Body of pancreas (tissue), 4 donors: ENCODE measurements at regions not wholly inside any gene's neighbourhood (a gene's known extent, or its start where the extent isn't known, plus 50 kb on each side); places are given as distances from the start of the nearest gene placed in this dataset.

Experiments
- ATAC-seq: fragments of 150-250 bp; one replicate; pipeline ENCODE4 v1.9.1; 2016
- DNase-seq, 4 donors: peaks; one replicate each; pipeline ENCODE4 v3.0.0-alpha.2; 2019
- H3K27ac ChIP-seq, 4 donors: fragments of 200-600 bp; sonication (generic); 1 replicate in 3 of 4; 2 replicates in 1 of 4; pipeline versions ENCODE4 v1.5.1 to v1.6.1; 2016 to 2019; ENCODE audit warnings: mild to moderate bottlenecking in 1 of 4, mixed read lengths in 1 of 4, moderate library complexity in 1 of 4
- H3K27me3 ChIP-seq, 2 donors: fragments of 200-600 bp; sonication (generic); one replicate each; pipeline ENCODE4 v1.6.0; 2016; ENCODE audit warnings: mild to moderate bottlenecking in 1 of 2
- H3K36me3 ChIP-seq, 2 donors: fragments of 200-600 bp; sonication (generic); replicated peaks in 1 of 2; 2 replicates each; pipeline ENCODE4 v1.5.1; 2016; ENCODE audit warnings: low read depth in 2 of 2; ENCODE audit not compliant: insufficient read depth in 1 of 2
- H3K4me1 ChIP-seq: fragments of 200-600 bp; sonication (generic); one replicate; pipeline ENCODE4 v1.6.0; 2016
- H3K4me3 ChIP-seq, 2 donors: fragments of 200-600 bp; sonication (generic); 1 replicate in 1 of 2; 2 replicates in 1 of 2; pipeline ENCODE4 v1.5.1; 2016 to 2019
- H3K9me3 ChIP-seq, 3 donors: fragments of 200-600 bp; sonication (generic); 1 replicate in 2 of 3; 2 replicates in 1 of 3; pipeline ENCODE4 v1.5.1; 2016
- CTCF ChIP-seq, 7 experiments: fragments of 450-650 bp in 4 of 7; fragments of 200-600 bp in 3 of 7; sonication (generic) in 3 of 7; IDR thresholded peaks; one replicate each; pipeline ENCODE4 v1.5.1; 2016 to 2019; ENCODE audit warnings: antibody characterized with exemption in 7 of 7
- POLR2A ChIP-seq, 3 donors: fragments of 450-650 bp; IDR thresholded peaks; one replicate each; pipeline ENCODE4 v1.6.1; 2016; ENCODE audit warnings: antibody characterized with exemption in 3 of 3, mild to moderate bottlenecking in 2 of 3
- WGBS, 2 donors: methylation state at CpG; one replicate each; pipeline ENCODE4 v1.1.5; 2017; 5-methylcytosine and 5-hydroxymethylcytosine counted together
- intact Hi-C: fragments of 100-400 bp; cut with DNase I; formaldehyde crosslinking; loops from one replicate; pipeline ENCODE4 v1.15.1; 2023

DNA sequence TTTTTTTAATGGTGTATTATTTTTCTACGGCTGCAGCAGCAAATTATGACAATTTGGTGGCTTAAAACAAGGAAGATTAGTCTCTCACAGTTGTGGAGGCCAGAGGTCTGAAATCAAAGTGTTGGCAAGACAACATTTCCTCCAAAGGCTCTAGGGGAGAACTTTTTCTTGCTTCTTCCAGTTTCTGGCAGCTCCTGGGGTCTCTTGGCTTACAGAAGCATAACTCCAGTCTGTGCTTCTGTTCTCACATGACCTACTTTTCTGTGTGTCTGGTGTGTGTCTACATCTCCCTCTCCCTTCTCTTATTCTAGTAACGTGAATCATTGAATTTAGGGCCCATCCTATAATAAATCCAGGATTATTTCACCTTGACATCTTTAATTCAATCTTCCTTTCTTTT lies 551.9 kb upstream of the LUZP2 start:
- DNase-seq, result peak in 1 of 4 donors; percentile 14
- Histone ChIP-seq H3K27ac (no peak overlapping the region), H3K4me1 (no peaks in the 10 kb centered on the region), H3K27me3 (no peaks in the 10 kb centered on the region), H3K4me3 (no peak overlapping the region), H3K9me3 (no peaks in the 10 kb centered on the region), H3K36me3 (no peaks in the 10 kb centered on the region)
- no peak for ATAC-seq
- 51 to 73% methylated on average over 2 of the region's 2 CpGs for WGBS, 2 donors
- TF ChIP-seq POLR2A (IDR thresholded peaks at IDR 0.05) (no peak), CTCF (IDR thresholded peaks at IDR 0.05) (no peak)
- intact Hi-C loops, result no loop called here

DNA sequence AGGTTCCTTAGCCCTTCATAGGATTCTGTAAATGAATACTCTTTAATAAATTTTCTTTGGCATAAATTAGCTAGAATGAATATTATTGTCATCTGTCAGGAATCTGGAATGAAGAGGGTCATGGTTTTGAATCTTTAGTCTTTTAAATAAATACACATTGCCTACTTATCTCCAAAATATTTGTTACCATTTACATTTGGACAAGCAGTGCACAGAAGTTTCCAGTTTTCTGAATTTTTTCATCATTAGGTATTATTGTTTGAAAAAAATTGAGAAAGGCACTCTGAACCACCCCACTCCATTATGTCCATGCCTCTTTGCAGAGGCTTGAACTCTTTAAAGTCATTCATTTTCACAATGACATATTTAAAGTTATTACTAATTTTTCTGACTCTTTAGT lies 549.0 kb upstream of the LUZP2 start:
- H3K4me3 ChIP-seq, result no peak overlapping the region
- DNase-seq (no peak), ATAC-seq (no peak)
- H3K27ac ChIP-seq, result no peak overlapping the region
- H3K36me3 ChIP-seq, result no peaks in the 10 kb centered on the region
- no peaks in the 10 kb centered on the region for H3K9me3 ChIP-seq
- H3K4me1 ChIP-seq, result no peaks in the 10 kb centered on the region
- no peak for TF ChIP-seq CTCF (IDR thresholded peaks at IDR 0.05)
- no peak for TF ChIP-seq POLR2A (IDR thresholded peaks at IDR 0.05)
- H3K27me3 ChIP-seq, result no peaks in the 10 kb centered on the region
- intact Hi-C loops, result no loop called here

GRCh38 chr11:23948851-23949250 lies 548.0 kb upstream of the LUZP2 start:
- TF ChIP-seq POLR2A (IDR thresholded peaks at IDR 0.05) (no peak), CTCF (IDR thresholded peaks at IDR 0.05) (no peak)
- H3K36me3 ChIP-seq, result no peaks in the 10 kb centered on the region
- H3K27me3 ChIP-seq, result no peaks in the 10 kb centered on the region
- H3K4me3 ChIP-seq, result no peak overlapping the region
- intact Hi-C loops, result no loop called here
- no peak for DNase-seq
- H3K4me1 ChIP-seq, result no peaks in the 10 kb centered on the region
- no peak for ATAC-seq
- WGBS, 2 donors, result 39 to 50% methylated on average over 2 of the region's 2 CpGs
- no peak overlapping the region for H3K27ac ChIP-seq
- H3K9me3 ChIP-seq, result no peaks in the 10 kb centered on the region

DNA sequence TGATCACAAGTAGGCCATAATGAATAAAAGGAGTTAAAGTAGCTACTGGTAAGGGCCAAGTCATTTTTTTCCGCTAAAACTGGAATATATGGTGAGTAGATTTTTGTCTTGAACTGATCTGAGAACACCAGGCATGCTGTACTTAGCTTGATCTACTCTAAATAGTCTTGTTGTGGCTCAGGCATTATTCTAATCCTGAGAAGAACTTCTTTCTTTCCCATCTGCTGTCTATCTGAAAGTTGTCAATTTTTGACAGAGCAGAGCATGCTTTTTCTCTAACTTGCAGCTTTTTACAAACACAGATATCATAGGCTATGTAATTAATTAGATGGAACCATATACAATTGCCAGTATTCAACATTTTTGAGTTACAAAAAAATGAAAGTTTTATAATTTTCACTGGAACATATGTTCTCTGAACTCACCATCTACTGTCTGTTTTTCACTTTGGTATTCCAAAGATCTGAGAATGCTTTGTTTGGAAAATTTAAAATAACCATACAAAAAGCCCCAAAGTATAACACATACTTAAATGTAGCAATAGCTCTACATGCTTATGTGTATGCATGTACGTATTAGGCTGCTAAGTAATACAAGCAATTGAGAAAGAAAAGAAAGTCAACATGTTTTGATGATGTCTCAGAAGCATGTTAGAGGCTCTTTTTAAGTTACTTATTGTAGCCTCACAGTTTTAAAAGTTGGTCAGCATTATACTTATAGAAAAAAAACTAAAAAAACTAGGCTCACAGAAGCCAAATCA lies 542.7 kb upstream of the LUZP2 start:
- H3K9me3 ChIP-seq, result no peaks in the 10 kb centered on the region
- no peaks in the 10 kb centered on the region for H3K4me1 ChIP-seq
- H3K36me3 ChIP-seq, result no peaks in the 10 kb centered on the region
- TF ChIP-seq CTCF (IDR thresholded peaks at IDR 0.05), result no peak
- TF ChIP-seq POLR2A (IDR thresholded peaks at IDR 0.05), result no peak
- intact Hi-C loops, result no loop called here
- 85 to 86% methylated on average over 2 of the region's 2 CpGs for WGBS, 2 donors
- DNase-seq (no peak), ATAC-seq (no peak)
- H3K27ac ChIP-seq, result no peak overlapping the region
- H3K27me3 ChIP-seq, result no peaks in the 10 kb centered on the region
- H3K4me3 ChIP-seq, result no peak overlapping the region

DNA sequence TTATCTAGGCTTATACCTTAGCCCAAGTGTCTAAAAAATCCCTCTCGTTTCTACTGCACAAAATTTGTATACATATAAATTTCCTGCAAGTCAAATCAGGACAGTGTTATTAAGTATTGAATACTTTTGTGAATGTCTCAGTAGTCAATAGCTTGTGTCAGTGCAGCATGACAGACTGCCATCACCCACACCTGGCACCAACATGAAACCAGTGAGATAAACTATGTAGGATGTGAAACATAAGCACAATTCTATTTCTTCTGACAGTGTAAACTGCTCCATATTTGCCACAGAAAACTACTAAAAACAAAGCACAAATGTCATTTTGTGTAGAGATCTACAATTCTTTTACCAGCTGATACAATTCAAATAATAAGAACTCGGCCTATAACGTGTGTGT lies 542.1 kb upstream of the LUZP2 start:
- H3K36me3 ChIP-seq, result no peaks in the 10 kb centered on the region
- H3K27me3 ChIP-seq, result no peaks in the 10 kb centered on the region
- TF ChIP-seq POLR2A (IDR thresholded peaks at IDR 0.05) (no peak), CTCF (IDR thresholded peaks at IDR 0.05) (no peak)
- H3K4me1 ChIP-seq, result no peaks in the 10 kb centered on the region
- ATAC-seq (no peak), DNase-seq (no peak)
- H3K27ac ChIP-seq, result no peak overlapping the region
- H3K9me3 ChIP-seq, result no peaks in the 10 kb centered on the region
- no peak overlapping the region for H3K4me3 ChIP-seq
- 58 to 63% methylated on average over 3 of the region's 3 CpGs for WGBS, 2 donors
- intact Hi-C loops, result no loop called here
